ENCODE measurements at regions not wholly inside any gene's neighbourhood (a gene's known extent, or its start where the extent isn't known, plus 50 kb on each side); places are given as distances from the start of the nearest gene placed in this dataset.
"Not testable (repeated sequence)": the region's sequence is repeated elsewhere in the genome, so short reads cannot be mapped to it uniquely, and the experiment has no call there.

DNA sequence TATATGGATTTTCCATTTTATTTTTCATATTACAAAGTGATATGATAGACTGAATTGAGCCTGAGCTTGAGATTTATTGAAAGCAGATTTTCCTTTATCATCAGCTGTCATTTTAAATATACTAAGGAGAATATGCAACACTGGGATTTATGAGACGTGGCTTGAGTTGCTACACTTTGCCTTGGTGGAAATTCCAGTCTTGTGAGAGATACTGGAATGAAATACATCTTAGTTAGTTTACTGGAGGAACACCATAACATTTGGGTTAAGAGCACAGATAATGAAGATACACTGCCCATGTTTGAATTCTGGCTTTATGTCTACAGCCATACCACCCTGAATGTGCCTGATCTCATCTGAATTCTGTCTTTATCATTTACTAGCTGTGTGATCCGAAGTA, 86.5 kb upstream of the IFNGR1 start:
- DNase-seq, result no peak

DNA sequence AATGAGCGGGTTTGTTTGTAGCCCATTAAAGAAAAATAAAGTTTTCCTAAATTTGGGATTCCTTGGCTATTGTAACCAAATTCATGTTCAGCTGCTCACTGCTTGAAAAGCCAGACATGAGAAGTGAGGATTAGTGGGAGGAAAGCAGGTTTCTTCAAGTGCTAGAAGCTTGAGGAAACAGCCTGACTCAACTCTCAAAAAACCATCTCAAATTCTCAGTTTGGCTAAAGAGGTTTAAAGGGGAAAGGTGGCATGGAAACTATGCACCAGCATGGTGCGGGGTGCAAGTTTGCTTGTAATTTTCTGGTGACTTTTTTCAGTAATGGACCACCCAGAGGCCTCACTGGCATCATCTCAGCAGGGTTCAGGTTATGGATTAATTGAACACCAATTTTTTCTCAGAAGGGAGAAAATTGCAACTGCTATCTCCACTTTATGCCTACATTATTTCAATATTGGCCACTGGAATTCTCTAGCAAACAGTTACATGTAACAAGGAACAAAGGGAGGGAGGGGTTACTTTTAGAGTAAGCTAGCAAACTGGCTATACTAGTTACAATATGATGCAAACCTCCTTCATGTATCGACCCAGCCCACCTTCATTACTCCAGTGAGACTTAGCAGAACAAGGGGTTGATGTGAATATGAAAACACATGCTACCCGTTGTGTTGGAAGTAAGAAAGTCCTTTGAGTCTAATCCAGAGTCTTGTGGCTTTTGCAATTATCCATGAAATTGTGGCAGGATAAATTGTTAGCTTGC, 85.0 kb upstream of the IFNGR1 start:
- no peak for DNase-seq

DNA sequence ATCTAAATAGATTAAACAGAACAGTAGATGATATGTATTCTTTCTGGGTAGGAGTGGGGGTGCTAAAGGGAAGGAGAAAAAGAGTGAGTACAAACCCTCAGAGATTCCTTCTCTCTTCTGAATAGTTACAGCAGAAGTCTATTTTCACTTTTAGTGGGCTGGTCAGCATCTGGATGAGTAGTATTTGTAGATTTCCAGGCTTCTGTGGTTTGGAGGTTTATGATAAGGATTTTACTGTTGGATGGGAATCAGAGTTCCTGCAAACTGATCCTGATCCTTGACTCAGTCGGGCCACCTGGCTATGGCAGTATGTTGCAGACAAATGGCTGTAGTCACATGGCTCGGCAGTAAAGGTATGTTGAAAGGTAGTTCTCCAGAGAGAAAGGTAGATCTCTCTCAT, 84.3 kb upstream of the IFNGR1 start:
- no peak for DNase-seq

DNA sequence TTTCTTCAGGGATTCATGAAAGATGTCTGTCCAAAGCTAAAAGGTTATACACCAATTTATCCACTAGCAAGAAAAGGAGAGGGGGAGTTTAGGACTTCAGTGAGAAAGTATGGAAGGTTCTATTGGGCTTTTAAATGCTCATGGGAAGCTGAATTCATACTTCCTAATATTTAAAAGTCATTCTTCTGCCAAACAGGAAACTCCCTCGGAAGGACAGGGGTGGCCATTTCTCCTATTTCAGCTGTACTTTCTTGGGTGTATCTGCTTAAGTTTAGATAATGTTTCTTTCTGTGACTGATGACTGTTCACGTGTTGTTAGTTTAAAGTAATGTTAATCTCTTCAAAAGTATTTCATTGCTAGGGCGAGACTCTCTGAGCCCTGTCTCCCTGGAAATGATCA, 80.5 kb upstream of the IFNGR1 start:
- DNase-seq, result no peak

DNA sequence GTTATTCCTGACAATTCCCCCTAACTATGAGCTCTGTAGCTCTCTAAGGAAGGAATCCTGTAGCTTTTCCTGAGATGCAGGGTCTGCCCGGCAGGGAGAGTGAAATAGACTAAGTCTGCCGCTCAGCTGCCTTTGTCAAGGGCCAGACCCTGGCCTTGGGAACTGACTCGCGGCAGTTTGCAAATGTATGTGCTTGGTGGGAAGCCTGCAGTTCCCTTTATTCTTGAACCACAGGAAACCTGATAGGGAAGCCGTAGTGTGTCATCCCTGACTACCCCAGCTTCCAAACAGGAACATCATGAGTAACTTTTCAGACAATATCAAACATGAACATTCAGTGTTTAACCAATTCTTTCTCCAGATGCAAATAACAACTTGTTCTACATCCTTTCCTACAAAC, 78.7 kb upstream of the IFNGR1 start:
- no peak for DNase-seq

DNA sequence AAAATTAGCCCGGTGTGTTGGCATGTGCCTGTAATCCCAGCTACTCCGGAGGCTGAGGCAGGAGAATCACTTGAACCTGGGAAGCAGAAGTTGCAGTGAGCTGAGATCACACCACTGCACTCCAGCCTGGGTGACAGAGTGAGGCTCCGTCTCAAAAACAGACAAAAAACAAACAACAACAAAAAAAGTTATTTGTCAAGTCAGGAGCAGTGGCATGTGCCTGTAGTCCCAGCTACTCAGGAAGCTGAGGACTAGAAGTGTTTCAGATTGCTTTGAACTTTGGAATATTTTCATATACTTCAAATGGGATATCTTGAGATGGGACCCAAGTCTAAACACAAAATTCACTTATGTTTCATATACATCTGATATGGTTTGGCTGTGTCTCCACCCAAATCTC, 73.1 kb upstream of the IFNGR1 start:
- DNase-seq, result not testable (repeated sequence)

DNA sequence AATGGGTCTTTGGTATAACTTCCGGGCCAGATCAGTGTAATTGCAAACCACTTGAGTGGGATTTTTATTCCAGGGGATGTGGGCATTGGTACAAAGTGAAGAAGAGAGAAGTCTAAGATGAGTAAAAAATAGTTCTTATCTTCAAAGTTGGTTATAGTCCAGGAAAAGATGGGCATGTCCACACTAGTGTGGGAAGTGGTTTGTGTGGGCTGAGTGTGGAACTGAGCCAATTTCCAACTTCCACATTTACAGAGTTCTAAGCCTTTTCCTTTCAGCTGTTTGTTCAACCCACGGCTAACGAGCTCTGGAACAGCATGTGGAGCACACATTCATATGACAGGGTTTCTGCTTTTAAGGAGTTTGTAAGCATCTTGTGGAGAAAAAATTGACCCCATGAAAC, 72.3 kb upstream of the IFNGR1 start:
- no peak for DNase-seq

DNA sequence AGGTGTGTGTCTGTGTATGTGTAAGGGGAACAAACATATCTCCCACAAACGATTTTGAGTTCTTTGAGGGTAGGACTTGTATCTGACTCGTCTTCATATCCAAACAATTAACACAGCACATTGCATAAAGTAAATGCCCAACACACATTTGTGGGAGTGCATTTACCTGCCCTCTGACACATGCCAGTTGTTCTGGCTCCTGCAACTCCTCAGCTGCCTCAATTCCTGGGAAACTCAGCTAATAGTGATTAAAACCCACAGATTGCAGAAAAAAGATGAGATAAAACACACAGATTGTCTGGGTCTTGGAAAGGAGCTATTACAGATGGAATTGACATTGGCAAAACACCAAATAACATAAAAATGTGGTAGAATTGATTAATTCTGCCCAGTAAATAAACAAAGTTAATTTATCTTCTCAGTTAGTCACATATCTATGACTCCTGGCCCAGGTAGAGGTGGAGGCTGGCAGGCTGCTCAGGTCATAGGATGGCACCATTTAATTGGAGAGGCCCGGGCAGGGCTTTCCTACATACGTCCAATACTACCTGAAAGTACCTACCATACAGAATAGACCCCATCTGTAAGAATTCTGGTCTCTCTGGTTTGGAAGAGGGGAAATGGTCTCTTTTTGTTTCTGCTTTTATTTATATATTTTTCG, 71.5 kb upstream of the IFNGR1 start:
- DNase-seq, result no peak

DNA sequence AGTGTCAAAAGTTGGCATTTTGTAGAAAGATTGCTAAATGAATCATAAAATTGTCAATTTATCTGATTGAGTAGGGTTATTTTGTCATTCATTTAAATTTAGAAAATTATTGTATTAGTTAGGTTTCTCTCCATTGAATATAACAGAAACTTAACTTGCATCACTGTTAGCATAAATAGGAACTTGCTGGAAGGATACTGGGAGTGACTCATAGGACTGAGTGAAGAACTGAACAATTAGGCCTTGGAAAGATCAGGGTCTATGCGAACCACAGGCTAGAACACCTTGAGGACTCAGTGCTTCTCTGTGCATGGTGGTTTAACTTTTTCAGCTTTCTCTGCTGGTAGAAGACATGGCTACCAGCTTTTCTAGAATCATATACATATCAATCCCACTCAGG, 67.7 kb upstream of the IFNGR1 start:
- no peak for DNase-seq

DNA sequence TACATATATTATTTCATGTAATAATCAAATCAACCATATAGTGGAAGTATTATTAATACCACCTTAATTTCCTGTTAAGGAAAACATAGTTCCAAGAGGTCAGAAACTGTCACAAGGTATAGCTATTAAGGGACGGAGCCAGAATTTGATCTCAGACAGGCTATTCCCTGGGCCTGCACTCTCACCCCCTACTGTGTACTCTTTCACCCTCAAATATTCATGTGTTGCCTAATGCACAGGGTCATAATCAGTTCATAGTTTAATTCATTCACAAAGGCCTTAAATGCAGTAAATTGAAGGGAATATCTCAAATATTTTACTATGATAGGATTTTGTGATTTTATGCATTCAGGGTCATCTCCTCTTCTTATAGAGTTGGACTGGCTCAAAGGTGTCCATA, 67.2 kb upstream of the IFNGR1 start:
- no peak for DNase-seq

DNA sequence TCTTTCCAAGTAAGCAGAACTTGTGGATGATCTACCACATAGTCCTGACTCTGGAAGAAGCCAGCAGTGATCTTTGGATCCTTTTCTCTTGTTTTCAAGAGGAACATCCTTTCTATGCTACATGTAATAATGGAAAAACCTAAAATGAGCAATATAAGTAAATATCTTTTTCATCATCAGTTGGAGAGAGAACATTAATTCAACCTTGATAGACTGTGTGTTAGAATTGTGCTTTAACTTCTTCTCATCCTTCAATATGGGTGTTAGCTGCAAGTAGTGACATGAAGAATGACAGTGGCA, 65.6 kb upstream of the IFNGR1 start:
- DNase-seq, result no peak

DNA sequence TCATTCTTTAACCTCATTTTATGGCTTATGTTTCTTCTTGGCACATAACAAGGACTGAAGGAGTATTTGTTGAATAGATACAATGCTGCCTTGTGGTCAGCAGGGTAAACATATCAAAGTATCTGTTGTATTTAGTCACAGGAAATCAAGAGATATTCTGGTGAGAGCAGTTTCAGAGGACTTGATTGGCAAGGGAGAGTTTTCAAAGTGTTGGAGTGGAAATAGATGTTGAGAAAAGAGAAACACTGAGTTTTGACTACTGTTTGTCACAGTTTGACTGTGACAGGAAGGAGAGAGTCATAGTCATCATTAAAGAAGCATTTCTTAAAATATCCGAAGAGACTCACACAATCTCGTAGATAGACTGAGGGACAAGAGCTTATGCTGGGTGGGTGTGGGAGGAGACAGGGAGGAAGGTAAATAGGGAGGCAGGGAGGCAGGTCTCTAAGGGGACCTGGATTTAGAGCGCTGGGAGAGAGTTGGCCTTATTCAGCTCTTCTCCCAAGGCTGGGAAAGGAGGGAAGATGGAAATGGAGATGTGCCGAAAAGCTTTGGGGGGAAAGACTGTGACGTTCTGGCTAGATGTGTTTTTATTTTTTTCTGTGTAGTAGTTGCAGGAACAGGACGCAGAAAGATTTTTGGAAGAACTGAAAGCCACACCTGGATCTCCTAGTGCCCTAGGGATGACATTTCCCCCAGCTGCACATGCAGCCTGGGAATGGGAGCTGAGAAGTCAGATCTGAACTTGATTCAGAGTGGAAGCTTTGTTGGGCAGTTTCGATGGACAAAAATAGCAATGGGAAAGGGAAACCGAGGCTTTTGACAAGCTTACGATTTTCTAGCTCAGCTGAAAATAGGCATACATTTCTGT, 65.0 kb upstream of the IFNGR1 start:
- no peak for DNase-seq

DNA sequence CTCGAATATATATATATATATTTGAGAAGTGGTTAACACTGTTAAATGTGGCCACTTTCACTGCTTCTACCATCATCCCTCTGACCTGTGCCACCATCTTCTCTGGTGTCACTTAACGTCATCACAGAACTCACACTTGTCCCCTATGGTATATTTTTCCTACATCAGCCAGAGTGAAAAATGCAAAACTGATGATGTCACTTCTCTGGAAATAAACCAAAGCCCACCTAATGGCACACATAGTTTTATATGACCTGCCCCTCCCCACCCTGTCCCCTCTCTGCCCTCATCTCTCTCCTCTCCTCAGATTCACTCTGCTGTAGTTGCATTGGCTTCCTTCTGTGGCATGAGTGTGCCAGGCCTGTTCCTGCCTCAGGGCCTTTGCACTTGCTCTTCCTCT, 63.9 kb upstream of the IFNGR1 start:
- DNase-seq, result no peak

DNA sequence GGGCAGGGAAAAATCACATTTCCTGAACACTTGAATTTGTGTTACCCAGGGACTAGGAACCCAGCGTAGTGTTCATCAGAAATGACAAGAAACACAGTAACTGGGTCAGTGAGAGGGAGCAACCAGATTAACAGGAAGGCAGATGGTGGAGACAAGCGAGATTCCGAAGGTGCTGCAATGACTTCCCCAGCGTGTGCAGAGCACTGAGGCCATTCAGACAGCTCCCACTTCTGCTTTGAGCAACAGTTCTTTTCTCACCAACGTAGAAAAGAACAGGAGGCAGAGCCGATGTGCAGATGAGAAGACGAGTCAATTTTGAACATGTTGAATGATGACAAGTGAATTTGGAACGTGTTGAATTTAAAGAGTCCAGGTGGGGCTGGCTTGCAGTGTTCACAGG, 63.1 kb upstream of the IFNGR1 start:
- no peak for DNase-seq

DNA sequence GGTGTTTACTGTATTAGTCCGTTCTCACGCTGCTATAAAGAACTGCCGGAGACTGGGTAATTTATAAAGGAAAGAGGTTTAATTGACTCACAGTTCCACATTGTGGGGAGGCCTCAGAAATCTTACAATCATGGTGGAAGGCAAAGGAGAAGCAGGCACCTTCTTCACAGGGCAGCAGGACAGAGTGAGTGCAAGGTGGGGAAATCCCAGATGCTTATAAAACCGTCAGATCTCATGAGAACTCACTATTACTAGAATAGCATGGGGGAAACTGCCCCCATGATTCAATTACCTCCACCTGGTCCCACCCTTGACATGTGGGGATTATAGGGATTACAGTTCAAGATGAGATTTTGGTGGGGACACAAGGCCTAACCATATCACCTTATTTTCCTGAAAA, 60.1 kb upstream of the IFNGR1 start:
- not testable (repeated sequence) for DNase-seq

DNA sequence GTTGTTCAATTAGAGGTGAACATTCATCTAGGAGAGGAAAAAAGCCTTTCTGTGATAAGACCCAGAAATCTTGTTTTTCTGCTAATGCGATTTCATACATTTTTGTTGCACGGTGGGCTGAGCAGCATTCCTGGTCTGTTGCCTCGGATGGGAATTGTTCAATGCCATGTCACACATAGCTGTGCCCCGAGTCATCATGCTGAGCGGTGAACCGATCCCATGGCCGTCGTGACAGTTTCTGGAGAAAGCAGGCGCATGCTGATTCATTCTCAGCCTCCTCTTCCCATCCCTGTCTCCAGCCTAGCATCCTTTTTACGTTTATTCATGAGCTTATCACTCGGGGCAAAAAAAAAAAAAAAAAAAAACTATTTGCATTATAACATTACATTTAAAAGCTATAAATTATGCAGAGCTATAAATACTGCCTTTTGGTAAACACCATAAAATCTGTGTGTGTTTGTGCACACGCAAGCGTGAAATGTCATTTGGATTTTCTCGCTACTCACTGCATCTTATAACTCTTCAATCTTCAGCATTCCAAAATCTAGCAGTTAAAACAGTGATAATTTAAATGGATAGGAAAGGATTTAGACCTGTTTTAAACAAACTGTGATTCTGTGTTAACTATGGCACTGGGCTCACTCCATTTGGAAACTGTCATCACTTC, 58.9 kb upstream of the IFNGR1 start:
- DNase-seq, result no peak

DNA sequence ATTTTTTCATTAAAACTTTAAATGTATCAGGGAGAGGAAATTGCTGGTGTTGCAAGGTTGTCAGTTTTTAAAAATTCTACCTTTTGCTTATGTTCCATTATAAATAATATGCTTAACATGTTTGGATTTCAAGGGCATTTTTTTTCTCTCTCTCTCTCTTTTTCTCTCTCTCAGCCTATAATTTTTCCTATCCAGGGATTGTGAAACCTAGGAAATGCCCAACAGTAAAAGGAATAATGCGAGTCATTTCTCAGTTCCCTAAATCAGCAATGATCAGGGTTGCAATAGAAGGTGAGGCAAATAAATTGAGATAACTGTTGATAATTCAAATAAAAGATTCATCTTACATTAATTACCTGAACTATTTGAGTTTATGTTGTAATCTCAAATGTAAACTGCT, 53.2 kb upstream of the IFNGR1 start:
- no peak for DNase-seq

DNA sequence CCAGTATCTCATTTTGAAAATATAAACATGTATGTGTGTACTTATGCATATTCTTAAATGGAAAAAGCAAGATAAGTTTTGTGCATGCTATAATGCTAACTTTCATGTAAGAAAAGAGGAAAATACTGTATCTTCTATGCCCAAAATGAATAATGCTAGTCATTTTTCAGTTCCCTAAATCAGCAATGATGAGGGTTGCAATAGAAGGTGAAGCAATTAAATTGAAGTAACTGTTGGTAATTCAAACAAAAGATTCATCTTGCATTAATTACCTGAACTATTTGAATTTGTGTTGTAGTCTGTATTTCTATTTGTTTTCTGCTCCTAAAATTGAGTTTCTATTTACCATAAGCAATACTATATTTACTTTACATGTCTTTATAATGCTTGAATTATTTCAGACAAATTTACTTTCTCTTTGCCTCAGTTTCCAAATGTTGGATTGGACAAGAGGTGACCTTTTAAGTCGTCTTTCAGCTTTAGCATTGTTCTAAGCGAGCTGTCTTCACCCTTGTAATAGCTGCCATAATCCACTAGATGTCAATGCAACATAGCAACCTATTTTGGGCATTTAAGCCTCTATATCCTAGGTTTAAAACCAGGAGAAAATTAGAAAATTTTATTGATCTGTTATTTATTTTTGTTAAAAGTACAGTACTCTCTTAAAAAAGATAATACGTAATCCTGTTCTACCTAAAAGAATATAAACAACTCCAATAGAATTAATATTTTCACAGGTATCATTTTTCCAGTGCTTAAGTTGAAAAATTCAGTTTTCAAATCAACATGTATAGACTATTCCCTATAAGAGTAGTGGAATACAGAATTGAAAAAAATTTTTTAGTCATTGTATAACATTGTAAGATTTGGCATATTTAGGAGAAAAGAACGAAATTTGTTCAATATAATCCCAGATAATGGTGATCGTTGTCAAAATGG, 52.3 kb upstream of the IFNGR1 start:
- no peak for DNase-seq

DNA sequence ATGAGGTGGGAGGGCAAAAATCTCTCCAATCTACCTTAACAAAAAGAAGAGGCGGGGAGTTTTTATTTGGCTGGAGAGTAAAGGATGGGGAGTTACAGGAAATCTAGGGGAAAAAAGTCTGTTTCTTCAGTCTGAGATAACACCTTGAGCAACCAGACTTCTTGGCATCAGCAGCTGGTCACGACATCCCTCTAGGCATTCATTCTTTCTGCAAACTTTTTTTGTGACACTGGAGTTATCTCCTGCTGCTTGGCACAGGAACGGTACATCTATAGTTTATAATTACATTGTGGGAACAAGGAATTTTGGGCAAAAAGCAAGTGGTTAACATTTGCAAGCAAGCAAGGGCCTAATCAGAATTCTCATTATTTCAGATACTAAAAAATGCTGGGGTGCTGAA, 50.6 kb upstream of the IFNGR1 start:
- DNase-seq, result no peak

DNA sequence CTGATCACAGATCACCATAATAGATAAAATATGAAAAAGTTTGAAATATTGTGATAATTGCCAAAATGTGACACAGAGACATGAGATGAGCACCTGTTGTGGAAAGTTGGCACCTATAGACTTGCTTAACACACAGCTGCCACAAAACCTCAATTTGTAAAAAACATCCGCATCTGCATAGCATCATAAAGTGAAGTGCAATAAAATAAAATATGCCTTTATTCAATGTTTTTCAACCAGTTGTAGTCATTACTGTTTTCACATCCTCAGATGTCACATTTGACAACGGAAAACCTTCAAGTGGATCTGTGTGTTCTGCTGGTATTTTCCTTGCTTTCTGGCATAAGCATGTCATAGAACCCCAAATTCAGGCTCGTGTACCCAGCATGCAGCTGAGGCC, 50.2 kb upstream of the IFNGR1 start:
- DNase-seq, result no peak

Data from stimulated activated CD4-positive, alpha-beta T cell treated with anti-CD3 and anti-CD28 coated beads, Interleukin-4, amount 100 ng/mL, for 24 hours (primary cell).